IPS DF 19.7 (cell line): ENCODE measurements at regions not wholly inside any gene's neighbourhood (a gene's known extent, or its start where the extent isn't known, plus 50 kb on each side); places are given as distances from the start of the nearest gene placed in this dataset.
A peak's percentile ranks its signal among the peaks of the same experiment; 100 is the strongest.
"Not testable (repeated sequence)": the region's sequence is repeated elsewhere in the genome, so short reads cannot be mapped to it uniquely, and the experiment has no call there.

Source experiments
- DNase-seq: peaks from one replicate; pipeline ENCODE4 v3.0.0-alpha.2; 2013; ENCODE audit warnings: low read depth, low spot score

DNA sequence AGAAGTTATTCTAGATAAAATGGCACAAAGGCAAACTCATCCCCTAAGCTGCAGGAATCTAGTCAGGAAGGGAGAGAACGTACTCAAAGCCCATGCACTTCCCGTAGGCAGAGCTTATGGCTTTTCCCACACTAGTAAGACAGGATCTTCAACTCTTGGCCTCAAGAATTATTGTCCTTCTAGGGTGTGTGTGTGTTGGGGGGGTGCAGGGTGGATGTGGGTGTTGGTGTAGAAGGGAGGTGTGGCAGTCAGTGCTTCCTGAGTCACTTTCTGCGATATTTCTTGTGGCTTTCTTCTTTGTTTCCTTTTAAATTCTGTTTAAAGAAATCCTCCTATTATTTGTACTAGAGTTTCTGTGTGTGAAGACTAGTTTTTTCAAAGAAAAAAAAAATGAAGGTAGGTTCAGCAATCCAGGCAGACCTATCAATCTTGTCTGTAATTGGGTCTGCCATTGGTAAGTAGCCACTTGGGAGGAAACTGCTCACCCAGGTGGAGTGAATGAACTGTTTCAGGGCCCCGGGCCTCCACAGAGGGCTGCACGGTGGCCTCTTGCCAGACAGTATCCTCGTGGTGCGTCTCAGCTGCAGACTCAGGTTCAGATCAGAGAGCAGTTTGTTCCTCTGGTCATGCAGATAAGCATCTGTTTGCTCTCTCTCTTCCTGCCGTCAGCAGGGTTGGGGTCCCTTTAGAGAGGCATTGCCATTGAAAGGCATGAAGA lies 131.9 kb downstream of the NPR3 start:
- no peak for DNase-seq

DNA sequence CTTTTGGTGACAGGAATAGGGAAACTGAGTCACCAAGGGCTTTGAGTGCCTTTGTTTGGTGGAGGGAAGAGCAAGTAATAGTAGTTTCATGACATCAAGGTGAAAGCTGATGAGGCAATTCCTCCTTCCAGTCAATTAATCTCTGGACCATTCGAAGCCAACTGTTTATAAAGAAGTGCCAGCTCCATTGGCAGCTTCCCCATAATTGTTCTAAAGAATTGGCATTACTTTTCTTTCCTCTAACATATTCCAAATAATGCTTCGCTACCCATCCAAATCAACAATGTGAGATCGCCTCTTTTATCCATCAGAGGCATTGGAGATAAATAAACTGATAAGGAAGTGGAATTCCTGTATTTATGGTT lies 132.4 kb downstream of the NPR3 start:
- no peak for DNase-seq

DNA sequence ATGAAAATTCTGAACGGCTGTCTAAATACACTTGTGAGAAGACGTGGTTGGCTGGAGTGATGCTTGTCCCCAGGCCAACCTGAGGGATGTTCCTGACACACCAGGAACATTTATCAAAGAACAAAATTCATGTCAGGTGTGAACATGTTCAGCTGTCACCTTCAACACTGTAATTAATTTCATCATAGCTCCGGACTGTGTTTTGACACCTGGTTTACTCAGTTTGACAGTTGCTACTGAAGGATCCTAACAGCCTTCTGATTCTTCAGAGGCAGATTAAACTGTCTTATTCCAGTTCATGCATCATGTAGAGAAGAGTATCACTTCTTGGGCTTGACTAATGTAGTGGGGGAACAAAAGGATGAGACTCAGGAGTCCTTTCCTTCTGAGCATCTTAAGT lies 134.1 kb downstream of the NPR3 start:
- DNase-seq, result no peak

DNA sequence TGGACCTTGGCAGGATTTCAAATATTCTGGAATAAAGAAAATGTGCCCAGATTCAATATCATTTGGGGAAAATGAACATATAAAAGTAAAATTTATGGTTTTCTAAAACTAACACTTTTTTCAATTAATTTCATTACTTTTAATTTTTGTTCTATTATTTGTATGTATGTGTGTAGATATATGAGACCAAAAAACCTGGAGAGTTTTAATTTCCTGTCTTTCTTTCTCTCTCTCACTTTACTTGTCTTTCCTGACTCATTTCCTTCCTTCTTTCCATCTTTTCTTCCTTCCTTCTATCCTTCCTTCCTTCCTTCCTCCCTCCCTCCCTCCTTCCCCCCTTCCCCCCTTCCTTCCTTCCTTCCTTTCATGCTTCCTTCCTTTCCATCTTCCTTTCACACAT lies 137.0 kb downstream of the NPR3 start:
- no peak for DNase-seq

DNA sequence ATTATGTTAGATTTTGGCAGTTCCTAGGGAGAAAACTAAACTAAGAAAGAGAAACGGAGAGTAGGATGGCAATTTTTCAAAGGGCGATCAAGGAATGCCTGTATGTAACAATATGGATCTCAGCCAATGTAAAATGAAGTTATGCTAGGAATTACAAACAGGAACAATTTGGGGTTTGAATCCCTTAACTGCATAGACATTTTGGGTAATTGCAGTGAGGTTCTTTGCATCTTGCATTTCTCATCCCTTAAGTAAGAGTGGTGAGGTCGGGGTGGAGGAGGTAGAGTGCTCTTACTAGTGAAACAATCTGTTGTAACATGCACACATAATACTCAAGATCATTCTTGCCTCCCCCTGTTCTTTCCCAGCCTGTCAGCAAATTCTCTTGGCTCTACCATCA lies 137.6 kb downstream of the NPR3 start:
- no peak for DNase-seq

DNA sequence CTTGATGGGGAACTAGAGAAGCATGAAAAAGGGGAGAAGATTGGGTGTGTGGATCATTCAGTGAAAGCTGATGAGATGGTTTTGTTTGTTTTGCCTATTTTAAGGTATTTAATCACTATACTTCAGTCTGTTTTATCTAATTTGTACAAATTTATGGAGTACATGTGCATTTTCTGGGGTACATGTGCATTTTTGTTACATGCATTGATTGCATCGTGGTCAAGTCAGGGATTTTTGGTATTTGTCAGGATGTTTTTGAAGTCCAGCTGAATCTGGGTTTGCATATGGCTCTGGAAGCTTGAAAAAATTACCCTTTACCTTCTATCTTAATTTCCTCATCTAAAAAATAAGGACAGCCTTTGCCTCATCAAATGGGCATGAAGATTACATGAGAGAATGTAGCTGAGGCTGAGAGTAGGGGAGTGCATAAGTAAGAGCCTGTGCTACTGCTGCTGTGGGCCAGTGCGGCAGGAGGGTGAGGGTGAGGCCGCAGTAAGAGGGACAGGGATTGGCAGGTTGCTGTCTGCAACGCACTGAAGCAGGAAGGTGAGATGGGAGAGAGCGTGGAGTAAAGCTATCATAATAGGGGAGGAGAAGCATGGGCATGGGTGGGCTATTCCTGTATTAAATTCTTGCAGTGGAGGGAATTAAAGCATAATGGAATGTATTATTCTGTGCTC lies 139.8 kb downstream of the NPR3 start:
- DNase-seq, result no peak

DNA sequence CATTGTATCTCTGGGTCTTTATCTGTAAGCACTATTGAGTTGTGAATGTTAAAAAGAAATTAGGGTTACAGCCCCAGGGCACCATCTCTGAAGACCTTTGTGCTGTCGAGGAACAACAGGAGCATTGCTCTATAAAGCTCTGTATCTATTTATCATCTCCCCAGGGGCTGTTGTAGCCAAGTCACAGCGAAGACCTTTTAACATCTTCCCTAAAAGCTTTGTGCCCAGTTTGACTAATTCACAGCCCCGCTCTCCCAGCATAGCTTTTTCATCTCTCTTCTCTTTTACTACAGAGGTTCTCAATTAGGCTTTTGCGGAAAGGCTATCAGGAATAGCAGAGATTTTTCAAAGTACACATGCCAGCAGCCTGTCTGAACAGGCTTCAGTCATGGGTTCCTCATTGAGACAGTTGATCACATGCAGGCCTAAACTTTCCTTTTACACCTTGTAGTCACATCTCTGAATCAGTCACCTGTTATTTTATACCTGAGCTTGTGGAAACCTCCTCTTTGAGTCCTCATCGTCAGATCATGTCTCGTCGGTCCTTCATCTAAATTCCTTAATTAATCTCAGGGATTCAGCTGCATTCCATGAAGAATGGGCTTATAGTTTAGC lies 140.5 kb downstream of the NPR3 start:
- DNase-seq, result no peak

DNA sequence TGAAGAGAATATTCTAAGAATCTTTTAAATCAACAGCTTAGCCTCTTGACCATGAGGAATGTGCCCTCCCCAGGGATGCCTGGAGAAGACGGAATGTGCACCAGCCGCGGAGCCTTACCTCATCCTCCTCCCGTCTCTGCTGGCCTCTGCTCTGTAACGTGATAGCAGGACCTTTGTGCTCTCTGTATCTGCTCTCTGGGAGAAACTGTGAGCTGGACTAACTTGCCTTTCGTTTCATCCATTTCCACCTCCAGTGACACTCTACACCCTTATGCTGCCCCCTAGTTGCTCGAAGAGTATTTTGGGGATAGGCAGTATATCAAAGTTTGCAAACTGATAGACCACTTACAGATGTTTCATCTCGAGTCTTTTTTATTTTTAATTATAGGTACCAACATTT lies 141.4 kb downstream of the NPR3 start:
- peak; percentile 72 for DNase-seq

DNA sequence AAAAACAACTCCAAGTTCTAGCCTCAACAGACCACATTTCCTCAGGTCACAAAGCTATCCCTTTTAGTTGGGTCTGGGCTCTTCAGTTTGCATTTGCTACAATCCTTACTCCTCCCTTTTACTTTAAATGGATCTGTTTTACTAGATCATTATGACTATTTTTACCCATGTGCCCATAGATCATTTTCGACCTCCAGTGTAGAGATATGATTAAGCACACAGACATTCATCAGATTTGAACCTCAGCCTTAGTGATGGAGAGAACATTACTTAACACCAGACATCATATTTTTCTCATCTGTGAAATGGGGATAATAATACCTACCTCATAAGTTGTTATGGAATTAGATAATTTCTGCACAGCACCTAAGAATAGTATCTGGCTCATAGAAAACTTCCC lies 141.9 kb downstream of the NPR3 start:
- no peak for DNase-seq

DNA sequence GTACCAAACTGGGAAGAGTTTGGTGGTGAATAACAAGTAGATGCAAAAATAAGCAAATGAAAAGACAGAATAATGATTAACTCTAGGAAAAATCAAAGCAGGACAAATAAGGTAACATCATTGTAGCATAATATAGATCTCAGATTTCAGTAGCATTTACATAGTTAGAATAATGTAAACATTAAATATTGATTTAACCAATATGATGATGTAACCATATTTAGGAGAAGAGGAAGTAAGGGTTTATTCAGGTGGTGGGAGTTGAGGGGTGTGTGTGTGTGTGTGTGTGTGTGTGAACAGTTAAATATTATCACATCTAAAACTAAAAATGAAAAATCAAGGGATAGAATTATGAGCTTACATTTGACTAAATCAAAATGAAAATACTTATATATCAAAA lies 143.4 kb downstream of the NPR3 start:
- DNase-seq, result no peak

DNA sequence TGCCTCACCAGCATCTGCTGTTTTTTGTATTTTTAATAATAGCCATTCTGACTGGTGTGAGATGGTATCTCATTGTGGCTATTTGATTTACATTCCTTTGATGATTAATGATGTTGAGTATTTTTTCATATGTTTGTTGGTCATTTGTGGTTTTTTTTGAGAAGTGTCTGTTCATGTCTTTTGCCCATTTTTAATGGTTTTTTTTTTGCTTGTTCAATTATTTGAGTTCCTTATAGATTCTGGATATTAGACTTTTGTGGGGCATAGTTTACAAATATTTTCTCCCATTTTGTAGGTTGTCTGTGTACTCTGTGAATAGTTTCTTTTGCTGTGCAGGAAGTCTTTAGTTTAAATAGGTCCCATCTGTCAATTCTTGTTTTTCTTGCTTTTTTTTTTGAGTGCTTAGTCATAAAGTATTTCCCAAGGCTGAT lies 148.1 kb downstream of the NPR3 start:
- DNase-seq, result no peak

DNA sequence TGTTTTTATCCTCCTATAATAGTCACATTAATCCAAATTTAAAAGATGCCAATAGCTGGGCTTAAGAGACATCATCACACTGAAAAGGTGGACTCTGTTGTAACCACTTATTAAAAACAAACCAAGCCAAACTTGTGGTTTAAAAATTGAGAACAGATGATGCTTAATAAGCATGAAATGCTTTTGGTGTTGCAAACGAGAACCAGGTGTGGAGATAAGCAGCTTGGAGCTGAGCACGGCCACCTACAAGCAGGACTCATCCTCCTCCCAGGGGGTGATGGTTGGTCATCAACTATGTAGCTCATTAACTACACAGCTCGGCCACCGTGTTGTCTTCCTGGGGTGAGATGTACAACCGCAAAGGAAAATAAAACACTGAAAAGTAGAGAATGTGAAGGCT lies 154.4 kb downstream of the NPR3 start:
- no peak for DNase-seq

DNA sequence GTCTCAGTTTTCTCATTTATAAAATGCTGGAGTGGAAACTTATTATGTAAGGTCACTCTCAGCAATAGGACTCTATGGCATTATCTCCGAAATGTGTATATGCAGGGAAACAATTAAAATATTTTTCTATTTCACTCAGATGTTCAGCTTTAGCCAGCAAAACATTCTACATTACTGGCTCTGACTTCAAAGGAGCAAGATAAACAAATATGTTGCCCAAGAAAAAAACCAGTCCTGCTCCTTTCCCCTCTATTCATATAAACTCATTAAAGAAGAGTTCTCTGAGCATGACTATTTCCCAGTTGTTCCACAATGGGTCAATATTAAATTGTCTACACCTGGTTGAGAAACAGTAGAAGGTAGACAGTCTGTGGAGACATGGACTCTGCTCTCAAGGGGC lies 155.0 kb downstream of the NPR3 start:
- DNase-seq, result no peak

DNA sequence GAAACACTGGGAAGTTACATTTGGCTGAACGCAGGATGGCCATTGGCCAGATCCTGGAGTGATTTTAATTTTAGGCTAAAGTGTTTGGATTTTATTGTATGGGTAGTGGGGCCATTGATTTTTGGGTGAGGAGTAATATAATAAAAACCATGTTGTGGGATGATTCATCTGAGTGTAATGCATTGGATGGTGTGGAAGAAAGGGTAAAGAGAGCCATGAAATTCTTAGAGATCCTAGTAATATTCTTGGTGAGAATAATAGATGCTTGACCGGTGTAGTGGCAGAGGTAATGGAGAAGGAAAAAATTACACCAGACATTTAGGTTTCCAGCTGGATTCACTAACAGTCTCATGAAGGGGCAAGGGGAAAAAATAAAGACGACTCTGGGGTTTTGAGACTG lies 158.1 kb downstream of the NPR3 start:
- DNase-seq, result no peak

DNA sequence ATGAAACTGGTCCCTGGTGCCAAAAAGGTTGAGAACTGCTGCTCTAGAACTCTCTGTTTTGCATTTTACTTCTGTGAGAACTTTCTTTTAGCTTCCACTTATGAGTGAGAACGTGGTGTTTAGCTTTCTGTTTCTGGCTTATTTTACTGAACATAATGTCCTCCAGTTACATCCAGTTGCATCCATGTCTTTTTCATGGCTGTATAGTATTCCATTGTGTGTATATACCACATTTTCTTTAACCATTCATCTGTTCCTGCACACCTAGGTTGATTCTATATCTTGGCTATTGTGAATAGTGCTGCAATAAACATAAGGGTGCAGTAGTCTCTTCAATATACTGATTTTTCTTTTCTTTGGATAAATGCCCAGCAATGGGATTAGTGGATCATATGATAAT lies 165.7 kb downstream of the NPR3 start:
- DNase-seq, result no peak

DNA sequence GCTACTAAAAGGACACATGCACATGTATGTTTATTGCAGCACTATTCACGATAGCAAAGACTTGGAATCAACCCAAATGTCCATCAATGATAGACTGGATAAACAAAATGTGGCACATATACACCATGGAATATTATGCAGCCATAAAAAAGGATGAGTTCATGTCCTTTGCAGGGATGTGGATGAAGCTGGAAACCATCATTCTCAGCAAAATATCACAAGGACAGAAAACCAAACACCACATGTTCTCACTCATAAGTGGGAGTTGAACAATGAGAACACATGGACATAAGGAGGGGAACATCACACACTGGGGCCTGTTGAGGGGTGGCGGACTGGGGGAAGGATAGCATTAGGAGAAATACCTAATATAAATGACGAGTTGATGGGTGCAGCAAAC lies 168.2 kb downstream of the NPR3 start:
- DNase-seq, result not testable (repeated sequence)

DNA sequence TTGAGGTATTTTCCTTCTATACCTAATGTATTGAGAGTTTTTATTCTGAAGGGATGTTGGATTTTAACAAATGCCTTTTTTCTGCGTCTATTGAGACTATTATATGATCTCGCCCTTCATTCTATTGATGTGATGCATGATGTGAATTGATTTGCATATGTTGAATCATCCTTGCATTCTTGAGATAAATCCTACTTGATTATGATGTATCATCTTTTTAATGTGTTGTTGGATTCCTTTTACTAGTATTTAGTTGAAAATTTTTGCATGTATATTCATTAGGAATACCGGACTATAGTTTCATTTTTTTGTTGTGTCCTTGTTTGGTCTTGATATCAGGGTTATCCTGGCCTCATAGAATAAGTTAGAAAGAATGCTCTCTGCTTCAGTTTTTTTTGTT lies 169.7 kb downstream of the NPR3 start:
- no peak for DNase-seq

DNA sequence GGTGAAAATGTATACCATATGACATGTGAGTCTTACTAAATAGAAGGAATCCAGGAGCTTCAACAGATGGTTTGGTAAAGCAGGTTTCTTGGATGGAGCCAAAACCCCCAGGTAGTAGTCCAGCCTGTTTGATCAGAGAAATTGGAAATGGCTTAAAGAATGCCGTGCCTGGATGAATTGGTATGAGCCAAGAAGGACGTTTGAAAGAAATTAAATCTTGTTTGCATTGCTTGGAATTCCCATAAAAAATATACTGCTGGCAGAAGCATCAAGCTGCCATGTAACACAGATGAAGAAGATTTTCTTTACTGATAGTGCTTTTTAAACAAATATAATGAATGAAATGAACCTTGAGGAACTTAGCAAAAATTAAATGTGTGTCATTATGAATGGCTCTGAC lies 176.3 kb downstream of the NPR3 start:
- no peak for DNase-seq

DNA sequence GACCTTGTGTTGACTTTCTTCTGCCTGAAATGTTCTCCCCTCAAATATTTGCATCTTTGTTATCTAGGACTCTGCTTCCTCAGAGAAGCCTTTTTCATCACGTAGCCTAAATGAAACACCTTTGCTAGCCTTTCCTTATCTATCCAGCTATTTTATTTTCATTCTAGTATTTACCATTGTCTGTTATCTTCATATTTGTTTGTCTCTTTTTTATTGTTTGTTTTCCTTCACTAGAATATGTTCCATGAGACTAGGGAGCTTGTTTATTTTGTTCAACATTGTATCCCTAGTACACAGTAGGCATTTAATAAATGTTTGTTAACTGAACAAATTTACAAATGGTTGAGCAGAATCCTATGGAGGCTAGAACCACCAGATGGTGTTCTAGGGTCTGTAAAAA lies 178.0 kb downstream of the NPR3 start:
- DNase-seq, result no peak

DNA sequence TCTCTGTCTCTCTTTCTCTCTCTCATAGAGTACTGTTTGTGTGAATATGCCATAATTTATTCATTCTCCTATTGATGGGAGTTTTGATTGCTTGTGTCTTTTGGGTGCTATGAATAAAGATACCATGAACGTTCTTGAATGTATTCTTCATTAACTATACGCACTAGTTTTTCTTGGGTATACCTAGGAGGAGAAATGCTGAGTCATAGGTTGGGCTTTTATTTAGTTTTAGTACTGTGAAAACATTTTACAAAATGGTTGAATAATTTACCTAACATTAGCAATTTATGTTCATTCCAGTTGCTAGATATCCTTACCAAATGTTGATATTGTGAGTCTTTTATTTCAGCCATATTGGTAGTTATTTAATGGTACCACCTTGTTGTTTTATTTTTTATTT lies 192.5 kb downstream of the NPR3 start:
- no peak for DNase-seq

DNA sequence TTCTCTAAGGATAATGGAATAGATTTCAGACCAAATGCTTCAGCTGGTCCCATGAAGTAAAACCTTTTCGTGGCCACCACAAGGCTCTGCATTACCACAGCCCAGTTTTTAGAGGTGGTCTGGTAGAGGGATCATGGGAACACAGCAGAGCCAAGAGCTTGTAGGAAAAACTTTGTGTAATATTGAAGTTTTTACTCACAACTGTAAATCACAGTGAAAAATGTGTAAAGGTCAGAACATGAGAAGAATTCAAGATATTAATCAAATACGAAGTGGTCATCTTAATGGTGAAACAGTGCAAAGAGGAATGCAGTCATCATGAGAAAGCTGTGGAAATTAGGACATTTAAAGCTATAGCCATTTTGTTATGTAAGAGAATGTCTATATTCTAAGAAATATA lies 197.5 kb downstream of the NPR3 start:
- no peak for DNase-seq

DNA sequence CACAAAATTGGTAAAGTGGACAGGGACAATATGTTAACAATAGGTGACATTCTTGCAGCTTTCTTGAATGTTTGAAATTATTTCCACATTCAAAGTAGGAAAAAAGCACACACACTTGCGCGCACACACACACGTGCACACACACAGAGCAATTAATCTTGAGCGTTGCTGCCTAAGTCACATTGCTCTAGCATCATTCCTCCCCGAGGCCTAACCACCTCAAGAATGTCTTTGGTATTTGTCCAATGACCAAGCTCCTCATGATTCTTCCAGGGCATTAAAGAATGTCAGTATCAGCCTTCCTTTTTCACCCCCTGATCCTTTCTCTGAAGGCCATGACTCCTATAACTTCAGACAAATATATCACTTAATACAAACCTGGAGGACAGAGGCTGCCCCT lies 198.1 kb downstream of the NPR3 start:
- no peak for DNase-seq

DNA sequence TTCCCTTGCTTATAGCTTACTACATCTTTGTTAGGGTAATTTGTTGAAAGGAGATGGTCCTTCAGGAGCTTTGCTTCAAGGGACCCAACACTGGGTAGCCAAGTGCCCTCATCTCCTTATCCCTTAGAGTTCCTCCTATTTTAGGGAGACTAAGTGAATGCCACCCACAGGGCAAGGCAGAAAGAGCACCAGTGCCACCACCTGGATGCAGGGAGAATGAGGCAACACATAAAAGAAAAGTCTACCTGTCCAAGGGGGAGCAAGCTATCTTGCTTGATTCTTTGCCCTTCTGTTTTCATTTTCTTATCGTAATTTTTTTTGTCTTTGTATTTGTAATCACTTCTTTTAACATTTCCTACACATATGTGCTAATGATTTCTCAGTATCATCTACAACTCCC lies 205.5 kb downstream of the NPR3 start:
- peak; percentile 30 for DNase-seq
